SU-DHL-6 (cell line): ENCODE measurements at regions not wholly inside any gene's neighbourhood (a gene's known extent, or its start where the extent isn't known, plus 50 kb on each side); places are given as distances from the start of the nearest gene placed in this dataset.

Experiments
- EZH2phosphoT487 ChIP-seq: fragments of 200-600 bp; sonication (generic), shearing (Covaris generic); conservative IDR thresholded peaks from 2 replicates; pipeline ENCODE4 v1.6.1; 2018; ENCODE audit warnings: mild to moderate bottlenecking, antibody characterized with exemption, low read length, moderate library complexity, mixed read lengths
- TF ChIP-seq, protein P1 (sequence below): fragments of 200-600 bp; sonication (generic); IDR thresholded peaks from one replicate; pipeline ENCODE4 v1.5.1; 2017; ENCODE audit warnings: antibody characterized with exemption, mild to moderate bottlenecking, low read length, moderate library complexity; ENCODE audit not compliant: insufficient read depth, poor library complexity, severe bottlenecking

GRCh38 chr5:106423109-106423897 lies 1247.4 kb downstream of the EFNA5 start:
- TF ChIP-seq, protein P1, sequence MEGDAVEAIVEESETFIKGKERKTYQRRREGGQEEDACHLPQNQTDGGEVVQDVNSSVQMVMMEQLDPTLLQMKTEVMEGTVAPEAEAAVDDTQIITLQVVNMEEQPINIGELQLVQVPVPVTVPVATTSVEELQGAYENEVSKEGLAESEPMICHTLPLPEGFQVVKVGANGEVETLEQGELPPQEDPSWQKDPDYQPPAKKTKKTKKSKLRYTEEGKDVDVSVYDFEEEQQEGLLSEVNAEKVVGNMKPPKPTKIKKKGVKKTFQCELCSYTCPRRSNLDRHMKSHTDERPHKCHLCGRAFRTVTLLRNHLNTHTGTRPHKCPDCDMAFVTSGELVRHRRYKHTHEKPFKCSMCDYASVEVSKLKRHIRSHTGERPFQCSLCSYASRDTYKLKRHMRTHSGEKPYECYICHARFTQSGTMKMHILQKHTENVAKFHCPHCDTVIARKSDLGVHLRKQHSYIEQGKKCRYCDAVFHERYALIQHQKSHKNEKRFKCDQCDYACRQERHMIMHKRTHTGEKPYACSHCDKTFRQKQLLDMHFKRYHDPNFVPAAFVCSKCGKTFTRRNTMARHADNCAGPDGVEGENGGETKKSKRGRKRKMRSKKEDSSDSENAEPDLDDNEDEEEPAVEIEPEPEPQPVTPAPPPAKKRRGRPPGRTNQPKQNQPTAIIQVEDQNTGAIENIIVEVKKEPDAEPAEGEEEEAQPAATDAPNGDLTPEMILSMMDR: no peak
- TF ChIP-seq EZH2phosphoT487: no peak
